ENCODE measurements at regions not wholly inside any gene's neighbourhood (a gene's known extent, or its start where the extent isn't known, plus 50 kb on each side); places are given as distances from the start of the nearest gene placed in this dataset.

DNA sequence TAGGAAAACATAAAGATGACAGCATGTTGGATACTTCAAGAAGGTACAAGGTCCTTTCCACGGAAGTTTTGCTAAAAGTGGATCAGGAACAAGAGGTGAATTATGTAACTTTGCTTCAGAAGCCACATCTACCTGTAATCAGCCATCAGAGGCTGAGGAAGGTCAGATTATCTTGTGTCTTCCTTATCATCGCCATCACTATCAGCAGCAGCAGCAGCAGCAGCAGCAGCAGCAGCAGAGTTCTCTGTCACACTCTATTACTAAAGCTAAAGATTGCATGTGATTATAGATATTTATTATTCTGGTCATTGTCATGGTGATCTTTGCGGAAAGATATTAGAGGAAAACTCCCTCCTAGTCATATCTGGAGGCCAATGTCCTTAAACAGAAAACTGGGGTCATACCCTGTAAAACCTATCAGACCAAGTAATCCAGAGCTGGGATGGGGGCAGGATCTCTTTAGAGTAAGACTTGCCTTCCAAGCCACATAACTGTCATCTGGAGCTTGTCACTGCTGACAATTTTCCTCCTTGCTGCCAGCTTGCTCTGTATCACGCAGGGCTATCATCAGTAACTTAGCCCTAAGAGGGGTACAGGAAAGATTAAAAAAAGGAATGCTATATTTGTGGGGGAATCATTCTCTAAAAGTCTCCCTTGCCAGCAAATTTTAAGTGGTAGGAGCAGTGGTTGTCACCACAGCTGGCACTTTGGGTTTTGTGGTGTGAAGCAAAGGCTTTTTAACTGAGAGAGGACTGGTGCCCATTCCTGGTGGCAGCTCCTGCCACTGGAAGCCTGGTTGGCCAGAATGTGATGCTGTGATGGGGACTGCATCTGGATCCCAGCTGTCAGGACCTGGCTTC lies 130.9 kb upstream of the RASGRP1 start:
- intact Hi-C loops (cut with micrococcal nuclease): loop anchor here in 1 of 2 donors (10.0 kb wide), 1 partner anchor 221 kb away; no protein-coding TSS in a partner anchor
- 60% methylated on average over 1 of the region's 4 CpGs for WGBS (ENCODE audit: insufficient coverage)
- peaks cover 0 to 7% of the 10 kb centered on the region in 2 donors for H3K4me1 ChIP-seq (ENCODE audit: control insufficient read depth in 1 of 2, insufficient read depth in 2 of 2, low read length in 2 of 2)
- H3K36me3 Mint-ChIP-seq: no peaks in the 10 kb centered on the region
- no peak overlapping the region for H3K4me2 ChIP-seq (replicated peaks; ENCODE audit: extremely low read depth, low read length, poor library complexity, severe bottlenecking)
- H3K27me3 ChIP-seq (ENCODE audit: control insufficient read depth in 2 of 2, insufficient read depth in 2 of 2, low read length in 2 of 2): no peaks in the 10 kb centered on the region
- peak overlapping the region; percentile 55 for H2AFZ ChIP-seq (ENCODE audit: insufficient read depth, low read depth, low read length, poor library complexity, severe bottlenecking)
- H3K4me3 ChIP-seq (replicated peaks in 1 of 3; ENCODE audit: low read depth in 2 of 3, low read length in 3 of 3): no peak overlapping the region
- peaks cover 10% of the 10 kb centered on the region for H3K4me1 Mint-ChIP-seq
- H3K4me3 Mint-ChIP-seq: no peak overlapping the region
- no peaks in the 10 kb centered on the region for H3K9me3 ChIP-seq (replicated peaks in 1 of 2; ENCODE audit: control insufficient read depth in 1 of 2, insufficient read depth in 1 of 2, low read length in 2 of 2)
- peaks cover 0 to 3% (median 2%) of the 10 kb centered on the region in 3 donors for H3K27me3 Mint-ChIP-seq (ENCODE audit: low read depth in 3 of 3)
- TF ChIP-seq, protein P1, sequence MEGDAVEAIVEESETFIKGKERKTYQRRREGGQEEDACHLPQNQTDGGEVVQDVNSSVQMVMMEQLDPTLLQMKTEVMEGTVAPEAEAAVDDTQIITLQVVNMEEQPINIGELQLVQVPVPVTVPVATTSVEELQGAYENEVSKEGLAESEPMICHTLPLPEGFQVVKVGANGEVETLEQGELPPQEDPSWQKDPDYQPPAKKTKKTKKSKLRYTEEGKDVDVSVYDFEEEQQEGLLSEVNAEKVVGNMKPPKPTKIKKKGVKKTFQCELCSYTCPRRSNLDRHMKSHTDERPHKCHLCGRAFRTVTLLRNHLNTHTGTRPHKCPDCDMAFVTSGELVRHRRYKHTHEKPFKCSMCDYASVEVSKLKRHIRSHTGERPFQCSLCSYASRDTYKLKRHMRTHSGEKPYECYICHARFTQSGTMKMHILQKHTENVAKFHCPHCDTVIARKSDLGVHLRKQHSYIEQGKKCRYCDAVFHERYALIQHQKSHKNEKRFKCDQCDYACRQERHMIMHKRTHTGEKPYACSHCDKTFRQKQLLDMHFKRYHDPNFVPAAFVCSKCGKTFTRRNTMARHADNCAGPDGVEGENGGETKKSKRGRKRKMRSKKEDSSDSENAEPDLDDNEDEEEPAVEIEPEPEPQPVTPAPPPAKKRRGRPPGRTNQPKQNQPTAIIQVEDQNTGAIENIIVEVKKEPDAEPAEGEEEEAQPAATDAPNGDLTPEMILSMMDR (IDR thresholded peaks at IDR 0.05): no peak
- H3K27ac Mint-ChIP-seq: peak overlapping the region in 1 of 7 donors; percentile 68
- DNase-seq: no peak
- no peaks in the 10 kb centered on the region for H3K9me3 Mint-ChIP-seq
- H3K9ac ChIP-seq (ENCODE audit: insufficient read depth, low read length, poor library complexity, severe bottlenecking): no peak overlapping the region
- no peaks in the 10 kb centered on the region for H4K20me1 ChIP-seq (ENCODE audit: insufficient read depth, low read length)
- H3K36me3 ChIP-seq (replicated peaks in 1 of 2; ENCODE audit: control insufficient read depth in 1 of 2, insufficient read depth in 2 of 2, low read length in 2 of 2): no peaks in the 10 kb centered on the region
- H3K27ac ChIP-seq (ENCODE audit: low read depth in 1 of 2, low read length in 2 of 2): no peak overlapping the region
- no peaks in the 10 kb centered on the region for H3K79me2 ChIP-seq (ENCODE audit: insufficient read depth, low read length)

DNA sequence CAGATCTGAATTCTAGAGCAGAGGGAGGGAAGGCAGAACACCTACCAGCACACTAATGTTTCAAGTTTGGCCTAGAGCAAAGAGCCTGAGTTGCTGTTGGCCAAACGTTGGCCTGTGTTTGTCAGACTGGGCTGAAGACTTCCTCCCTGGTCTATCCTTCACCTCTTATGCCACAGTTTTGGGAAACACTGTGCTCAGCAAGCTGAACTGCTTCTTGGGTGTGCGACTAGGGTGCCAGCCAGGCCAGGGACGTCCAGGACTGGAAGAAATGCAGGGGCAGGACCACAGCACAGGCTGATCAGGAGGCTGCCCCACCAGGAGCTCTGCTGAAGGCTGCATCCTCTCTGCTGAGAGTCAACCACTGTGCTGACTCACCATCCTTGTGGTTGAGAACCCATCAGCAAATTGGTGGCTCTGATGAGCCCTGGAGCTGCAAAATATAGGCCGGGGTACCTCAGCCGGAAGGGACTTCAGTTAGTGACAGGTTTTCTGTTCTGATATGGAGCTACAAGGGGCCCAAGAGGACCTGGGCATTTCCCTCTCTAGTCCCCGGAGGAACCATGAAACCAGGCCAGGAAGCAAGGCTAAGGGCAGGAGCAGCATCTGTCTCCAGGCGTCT lies 131.6 kb upstream of the RASGRP1 start:
- no peaks in the 10 kb centered on the region for H3K27me3 ChIP-seq (ENCODE audit: control insufficient read depth in 2 of 2, insufficient read depth in 2 of 2, low read length in 2 of 2)
- Mint-ChIP-seq H3K27ac (peak overlapping the region in 2 of 7 donors; percentile 43 to 68), H3K36me3 (no peaks in the 10 kb centered on the region), H3K4me3 (no peak overlapping the region), H3K27me3 (ENCODE audit: low read depth in 3 of 3) (peaks cover 0 to 3% (median 2%) of the 10 kb centered on the region in 3 donors), H3K9me3 (no peaks in the 10 kb centered on the region), H3K4me1 (peaks cover 10% of the 10 kb centered on the region)
- intact Hi-C loops (cut with micrococcal nuclease): loop anchor here in 1 of 2 donors (10.0 kb wide), 1 partner anchor 221 kb away; no protein-coding TSS in a partner anchor
- H3K36me3 ChIP-seq (replicated peaks in 1 of 2; ENCODE audit: control insufficient read depth in 1 of 2, insufficient read depth in 2 of 2, low read length in 2 of 2): no peaks in the 10 kb centered on the region
- H3K27ac ChIP-seq (ENCODE audit: low read depth in 1 of 2, low read length in 2 of 2): no peak overlapping the region
- WGBS (ENCODE audit: insufficient coverage): 5% methylated on average over 6 of the region's 7 CpGs
- H2AFZ ChIP-seq (ENCODE audit: insufficient read depth, low read depth, low read length, poor library complexity, severe bottlenecking): peak overlapping the region; percentile 55
- H3K4me1 ChIP-seq (ENCODE audit: control insufficient read depth in 1 of 2, insufficient read depth in 2 of 2, low read length in 2 of 2): peaks cover 0 to 7% of the 10 kb centered on the region in 2 donors
- TF ChIP-seq, protein P1 (IDR thresholded peaks at IDR 0.05): no peak
- no peaks in the 10 kb centered on the region for H3K9me3 ChIP-seq (replicated peaks in 1 of 2; ENCODE audit: control insufficient read depth in 1 of 2, insufficient read depth in 1 of 2, low read length in 2 of 2)
- no peak overlapping the region for H3K4me2 ChIP-seq (replicated peaks; ENCODE audit: extremely low read depth, low read length, poor library complexity, severe bottlenecking)
- H3K79me2 ChIP-seq (ENCODE audit: insufficient read depth, low read length): no peaks in the 10 kb centered on the region
- no peaks in the 10 kb centered on the region for H4K20me1 ChIP-seq (ENCODE audit: insufficient read depth, low read length)
- H3K9ac ChIP-seq (ENCODE audit: insufficient read depth, low read length, poor library complexity, severe bottlenecking): no peak overlapping the region
- H3K4me3 ChIP-seq (replicated peaks in 1 of 3; ENCODE audit: low read depth in 2 of 3, low read length in 3 of 3): no peak overlapping the region
- DNase-seq: no peak
